Activated naive CD8-positive, alpha-beta T cell (primary cell): ENCODE measurements at regions not wholly inside any gene's neighbourhood (a gene's known extent, or its start where the extent isn't known, plus 50 kb on each side); places are given as distances from the start of the nearest gene placed in this dataset.
"Not testable (repeated sequence)": the region's sequence is repeated elsewhere in the genome, so short reads cannot be mapped to it uniquely, and the experiment has no call there.

ENCODE experiments used
- H3K27ac Mint-ChIP-seq: one replicate; pipeline ENCODE4 v1.8.0; 2021; ENCODE audit warnings: mixed read lengths
- H3K27me3 Mint-ChIP-seq: one replicate; pipeline ENCODE4 v1.8.0; 2021; ENCODE audit warnings: mixed read lengths
- H3K36me3 Mint-ChIP-seq: one replicate; pipeline ENCODE4 v1.8.0; 2021; ENCODE audit warnings: mixed read lengths
- H3K4me1 Mint-ChIP-seq: one replicate; pipeline ENCODE4 v1.8.0; 2021; ENCODE audit warnings: low read depth, mixed read lengths
- H3K4me3 Mint-ChIP-seq: one replicate; pipeline ENCODE4 v1.8.0; 2021; ENCODE audit warnings: mild to moderate bottlenecking, mixed read lengths
- H3K9me3 Mint-ChIP-seq: one replicate; pipeline ENCODE4 v1.8.0; 2021; ENCODE audit warnings: low read depth, mixed read lengths

GRCh38 chr2:90209009-90209408, 1517.5 kb downstream of the RPIA start:
- H3K4me1 Mint-ChIP-seq = no peaks in the 10 kb centered on the region
- no peak overlapping the region for H3K27ac Mint-ChIP-seq
- peaks cover 3% of the 10 kb centered on the region for H3K27me3 Mint-ChIP-seq
- no peaks in the 10 kb centered on the region for H3K36me3 Mint-ChIP-seq
- no peak overlapping the region for H3K4me3 Mint-ChIP-seq
- no peaks in the 10 kb centered on the region for H3K9me3 Mint-ChIP-seq

GRCh38 chr2:90209806-90210205, 1518.3 kb downstream of the RPIA start:
- Mint-ChIP-seq H3K27ac (no peak overlapping the region), H3K4me3 (no peak overlapping the region), H3K9me3 (no peaks in the 10 kb centered on the region), H3K4me1 (no peaks in the 10 kb centered on the region), H3K27me3 (peaks cover 3% of the 10 kb centered on the region), H3K36me3 (no peaks in the 10 kb centered on the region)

- not testable (repeated sequence) for H3K4me3 Mint-ChIP-seq, H3K9me3 Mint-ChIP-seq, H3K4me1 Mint-ChIP-seq, H3K36me3 Mint-ChIP-seq, H3K27ac Mint-ChIP-seq, H3K27me3 Mint-ChIP-seq
These were observed 1524.4 kb downstream of the RPIA start for GRCh38 chr2:90215880-90216279.

- not testable (repeated sequence) for H3K4me3 Mint-ChIP-seq, H3K27me3 Mint-ChIP-seq, H3K9me3 Mint-ChIP-seq, H3K27ac Mint-ChIP-seq, H3K36me3 Mint-ChIP-seq, H3K4me1 Mint-ChIP-seq
These were observed 1525.3 kb downstream of the RPIA start for GRCh38 chr2:90216801-90217200.

GRCh38 chr2:90218534-90218933, 1527.1 kb downstream of the RPIA start:
- not testable (repeated sequence) for H3K4me3 Mint-ChIP-seq, H3K9me3 Mint-ChIP-seq, H3K4me1 Mint-ChIP-seq, H3K27ac Mint-ChIP-seq, H3K27me3 Mint-ChIP-seq, H3K36me3 Mint-ChIP-seq

- H3K4me3 Mint-ChIP-seq, H3K36me3 Mint-ChIP-seq, H3K27ac Mint-ChIP-seq, H3K4me1 Mint-ChIP-seq, H3K9me3 Mint-ChIP-seq, H3K27me3 Mint-ChIP-seq: not testable (repeated sequence)
These were observed 1529.3 kb downstream of the RPIA start for GRCh38 chr2:90220623-90221299.

- H3K9me3 Mint-ChIP-seq = no peaks in the 10 kb centered on the region
These were observed 1529.8 kb downstream of the RPIA start for GRCh38 chr2:90221300-90221651.

GRCh38 chr2:90224767-90225166, 1533.3 kb downstream of the RPIA start:
- H3K27ac Mint-ChIP-seq, H3K9me3 Mint-ChIP-seq, H3K36me3 Mint-ChIP-seq, H3K4me1 Mint-ChIP-seq, H3K27me3 Mint-ChIP-seq, H3K4me3 Mint-ChIP-seq: not testable (repeated sequence)

More at GRCh38 chr2:90221300-90221651, 1529.8 kb downstream of the RPIA start:
- no peak overlapping the region for H3K4me3 Mint-ChIP-seq
- no peak overlapping the region for H3K27ac Mint-ChIP-seq
- no peaks in the 10 kb centered on the region for H3K4me1 Mint-ChIP-seq
- H3K36me3 Mint-ChIP-seq = no peaks in the 10 kb centered on the region
- no peaks in the 10 kb centered on the region for H3K27me3 Mint-ChIP-seq

GRCh38 chr2:90226465-90227072, 1535.1 kb downstream of the RPIA start:
- not testable (repeated sequence) for H3K36me3 Mint-ChIP-seq, H3K4me3 Mint-ChIP-seq, H3K9me3 Mint-ChIP-seq, H3K27ac Mint-ChIP-seq, H3K27me3 Mint-ChIP-seq, H3K4me1 Mint-ChIP-seq

- not testable (repeated sequence) for H3K27ac Mint-ChIP-seq, H3K4me3 Mint-ChIP-seq, H3K27me3 Mint-ChIP-seq, H3K4me1 Mint-ChIP-seq, H3K36me3 Mint-ChIP-seq, H3K9me3 Mint-ChIP-seq
These were observed 1539.7 kb downstream of the RPIA start for GRCh38 chr2:90231199-90231598.

- not testable (repeated sequence) for H3K27ac Mint-ChIP-seq
These were observed 1544.0 kb downstream of the RPIA start for GRCh38 chr2:90235452-90235851.

GRCh38 chr2:90237923-90238361, 1546.5 kb downstream of the RPIA start:
- H3K27me3 Mint-ChIP-seq, H3K4me1 Mint-ChIP-seq, H3K36me3 Mint-ChIP-seq, H3K9me3 Mint-ChIP-seq, H3K27ac Mint-ChIP-seq, H3K4me3 Mint-ChIP-seq: not testable (repeated sequence)

More at GRCh38 chr2:90235452-90235851, 1544.0 kb downstream of the RPIA start:
- not testable (repeated sequence) for H3K4me1 Mint-ChIP-seq, H3K36me3 Mint-ChIP-seq, H3K27me3 Mint-ChIP-seq, H3K4me3 Mint-ChIP-seq, H3K9me3 Mint-ChIP-seq

- H3K4me3 Mint-ChIP-seq, H3K27ac Mint-ChIP-seq, H3K9me3 Mint-ChIP-seq, H3K27me3 Mint-ChIP-seq, H3K4me1 Mint-ChIP-seq, H3K36me3 Mint-ChIP-seq: not testable (repeated sequence)
These were observed 1547.2 kb downstream of the RPIA start for GRCh38 chr2:90238505-90239230.

GRCh38 chr2:90239769-90240168, 1548.3 kb downstream of the RPIA start:
- H3K27me3 Mint-ChIP-seq, H3K4me3 Mint-ChIP-seq, H3K9me3 Mint-ChIP-seq, H3K27ac Mint-ChIP-seq, H3K4me1 Mint-ChIP-seq, H3K36me3 Mint-ChIP-seq: not testable (repeated sequence)

GRCh38 chr2:90244902-90245765, 1553.7 kb downstream of the RPIA start:
- H3K27me3 Mint-ChIP-seq, H3K36me3 Mint-ChIP-seq, H3K4me1 Mint-ChIP-seq, H3K9me3 Mint-ChIP-seq, H3K27ac Mint-ChIP-seq, H3K4me3 Mint-ChIP-seq: not testable (repeated sequence)
